IMR-90 (cell line): ENCODE measurements at regions not wholly inside any gene's neighbourhood (a gene's known extent, or its start where the extent isn't known, plus 50 kb on each side); places are given as distances from the start of the nearest gene placed in this dataset.

Source experiments
- ATAC-seq: fragments of 200-7000 bp; cut with Tn5 transposase; 2 replicates; pipeline ENCODE4 v1.9.1; 2020; ENCODE audit warnings: low read depth, mild to moderate bottlenecking, moderate library complexity
- BruUV-seq: library from RNA; stranded (reverse); fragments of 400-500 nt; replicated peaks from 2 replicates; lab custom pipeline; 2021; lab: Mats Ljungman, UMichigan
- CTCF ChIA-PET: fragments of 300-600 bp; formaldehyde crosslinking; extraction: SDS; loops from one replicate; lab custom pipeline; 2021; ENCODE audit warnings: antibody characterized with exemption; lab: Yijun Ruan, JAX
- POLR2A ChIA-PET: fragments of 300-600 bp; sonication (Branson Sonifier 250); formaldehyde crosslinking; loops from one replicate; lab custom pipeline; 2022; ENCODE audit warnings: antibody characterized with exemption; ENCODE audit not compliant: unreplicated experiment; lab: Charles Lee
- DNase-seq: peaks from one replicate; pipeline ENCODE4 v3.0.0; 2013
- H2AFZ ChIP-seq: replicated peaks from 2 replicates; pipeline ENCODE3; 2013; ENCODE audit warnings: low read length, mild to moderate bottlenecking; ENCODE audit not compliant: poor library complexity
- H2AK5ac ChIP-seq: 2 replicates; pipeline ENCODE4 v1.6.1; 2013; ENCODE audit warnings: low read depth, low read length, inconsistent platforms
- H2AK9ac ChIP-seq: replicated peaks from 2 replicates; pipeline ENCODE3; 2013; ENCODE audit warnings: mild to moderate bottlenecking, low read depth, low read length, moderate library complexity; ENCODE audit not compliant: poor library complexity
- H2BK120ac ChIP-seq: 2 replicates; pipeline ENCODE4 v1.6.1; 2013; ENCODE audit warnings: low read depth, low read length, inconsistent platforms
- H2BK15ac ChIP-seq: 3 replicates; pipeline ENCODE4 v1.6.1; 2013; ENCODE audit warnings: low read depth, low read length, inconsistent platforms
- H2BK20ac ChIP-seq: 2 replicates; pipeline ENCODE4 v1.6.1; 2013; ENCODE audit warnings: low read depth, mild to moderate bottlenecking, inconsistent platforms, low read length, moderate library complexity
- H2BK5ac ChIP-seq: 2 replicates; pipeline ENCODE4 v1.6.1; 2013; ENCODE audit warnings: mild to moderate bottlenecking, low read depth, low read length, inconsistent platforms; ENCODE audit not compliant: poor library complexity, severe bottlenecking
- H3K14ac ChIP-seq: replicated peaks from 2 replicates; pipeline ENCODE4 v1.6.1; 2013; ENCODE audit warnings: low read depth, low read length, inconsistent platforms
- H3K18ac ChIP-seq: 2 replicates; pipeline ENCODE4 v1.6.1; 2013; ENCODE audit warnings: low read depth, low read length, control low read depth
- H3K23ac ChIP-seq: 2 replicates; pipeline ENCODE4 v1.6.1; 2013; ENCODE audit warnings: low read depth, low read length, inconsistent platforms
- H3K27ac ChIP-seq: 2 replicates; pipeline ENCODE4 v1.5.1; 2013; ENCODE audit warnings: mild to moderate bottlenecking, control low read depth, low read length; ENCODE audit not compliant: insufficient read depth
- H3K27me3 ChIP-seq: 2 replicates; pipeline ENCODE4 v1.6.1; 2013; ENCODE audit warnings: low read length; ENCODE audit not compliant: control insufficient read depth, insufficient read depth
- H3K36me3 ChIP-seq: 2 replicates; pipeline ENCODE4 v1.6.1; 2013; ENCODE audit warnings: low read length, mixed read lengths; ENCODE audit not compliant: control insufficient read depth, insufficient read depth
- H3K4ac ChIP-seq: 2 replicates; pipeline ENCODE4 v1.6.1; 2013; ENCODE audit warnings: low read depth, low read length, inconsistent platforms
- H3K4me1 ChIP-seq: 2 replicates; pipeline ENCODE4 v1.6.1; 2013; ENCODE audit warnings: low read length, mixed read lengths; ENCODE audit not compliant: control insufficient read depth, insufficient read depth
- H3K4me2 ChIP-seq: 2 replicates; pipeline ENCODE4 v1.6.1; 2013; ENCODE audit warnings: low read depth, mild to moderate bottlenecking, control low read depth, low read length, moderate library complexity
- H3K4me3 ChIP-seq: 2 replicates; pipeline ENCODE4 v1.5.1; 2013; ENCODE audit warnings: low read depth, mild to moderate bottlenecking, control low read depth, low read length, moderate library complexity; ENCODE audit not compliant: insufficient read depth
- H3K56ac ChIP-seq: 2 replicates; pipeline ENCODE4 v1.6.1; 2013; ENCODE audit warnings: low read length, inconsistent platforms; ENCODE audit not compliant: insufficient read depth; ENCODE audit errors: extremely low read depth
- H3K79me1 ChIP-seq, 2 experiments: 2 replicates each; pipeline ENCODE4 v1.6.1; 2013; ENCODE audit warnings: low read length in 2 of 2, inconsistent platforms in 1 of 2, low read depth in 1 of 2
- H3K9ac ChIP-seq: 2 replicates; pipeline ENCODE4 v1.6.1; 2013; ENCODE audit warnings: low read depth, low read length, control low read depth
- H3K9me1 ChIP-seq: 2 replicates; pipeline ENCODE4 v1.6.1; 2013; ENCODE audit warnings: low read length, inconsistent platforms; ENCODE audit not compliant: insufficient read depth
- H3K9me3 ChIP-seq: 2 replicates; pipeline ENCODE4 v1.6.1; 2013; ENCODE audit warnings: low read length; ENCODE audit not compliant: control insufficient read depth, insufficient read depth
- H4K20me1 ChIP-seq: 2 replicates; pipeline ENCODE4 v1.6.1; 2013; ENCODE audit warnings: low read length, inconsistent platforms; ENCODE audit not compliant: insufficient read depth
- H4K5ac ChIP-seq: 2 replicates; pipeline ENCODE4 v1.6.1; 2013; ENCODE audit warnings: mild to moderate bottlenecking, low read depth, low read length, control low read depth
- H4K8ac ChIP-seq, 2 experiments: 2 replicates each; pipeline ENCODE4 v1.6.1; 2013; ENCODE audit warnings: low read depth in 2 of 2, low read length in 2 of 2, control low read depth in 1 of 2, inconsistent platforms in 1 of 2
- H4K91ac ChIP-seq: 2 replicates; pipeline ENCODE4 v1.6.1; 2013; ENCODE audit warnings: low read depth, low read length, inconsistent platforms; ENCODE audit not compliant: insufficient read depth
- BHLHE40 ChIP-seq: fragments of 150-350 bp; IDR thresholded peaks from 2 replicates; pipeline ENCODE4 v1.6.1; 2016; ENCODE audit warnings: mild to moderate bottlenecking, low read depth, low read length
- CEBPB ChIP-seq: IDR thresholded peaks from 2 replicates; pipeline ENCODE4 v1.6.1; 2012; ENCODE audit warnings: low read depth, low read length, improper control_type of control experiment
- FOS ChIP-seq: fragments of 150-350 bp; IDR thresholded peaks from 2 replicates; pipeline ENCODE4 v1.6.1; 2016; ENCODE audit warnings: low read depth, low read length
- MAFK ChIP-seq: IDR thresholded peaks from 2 replicates; pipeline ENCODE4 v1.6.1; 2012; ENCODE audit warnings: low read depth, low read length, improper control_type of control experiment
- MAZ ChIP-seq: IDR thresholded peaks from 2 replicates; pipeline ENCODE4 v1.6.1; 2012; ENCODE audit warnings: low read depth, mild to moderate bottlenecking, low read length, improper control_type of control experiment, moderate library complexity, borderline replicate concordance
- MXI1 ChIP-seq: IDR thresholded peaks from 2 replicates; pipeline ENCODE4 v1.6.1; 2012; ENCODE audit warnings: low read depth, mild to moderate bottlenecking, low read length, moderate library complexity, borderline replicate concordance
- POLR2A ChIP-seq: IDR thresholded peaks from 2 replicates; pipeline ENCODE4 v1.6.1; 2012; ENCODE audit warnings: mild to moderate bottlenecking, low read depth, low read length
- RAD21 ChIP-seq: IDR thresholded peaks from 2 replicates; pipeline ENCODE4 v1.6.1; 2012; ENCODE audit warnings: low read length, improper control_type of control experiment
- RCOR1 ChIP-seq: IDR thresholded peaks from 2 replicates; pipeline ENCODE4 v1.6.1; 2012; ENCODE audit warnings: mild to moderate bottlenecking, low read length, improper control_type of control experiment; ENCODE audit not compliant: insufficient replicate concordance
- RFX5 ChIP-seq: IDR thresholded peaks from 2 replicates; pipeline ENCODE4 v1.8.0; 2012; ENCODE audit warnings: low read depth, mild to moderate bottlenecking, low read length, moderate library complexity
- WGBS, 2 experiments: methylation state at CpG; one replicate each; pipeline versions ENCODE4 v1.1.5 to v1.1.7; 2013; ENCODE audit warnings: missing lambda C conversion rate in 2 of 2; ENCODE audit not compliant: insufficient read length in 1 of 2; ENCODE audit errors: extremely low coverage in 2 of 2; 5-methylcytosine and 5-hydroxymethylcytosine counted together
- dilution Hi-C: fragments of 300-500 bp; cut with HindIII; formaldehyde crosslinking; loops from one replicate; pipeline ENCODE4 v1.14.3; 2018; ENCODE audit warnings: low sequenced_read_pairs; ENCODE audit not compliant: unreplicated experiment
- in situ Hi-C: fragments of 300-500 bp; cut with MboI; formaldehyde crosslinking; loops from 3 replicates; pipeline ENCODE4 v1.14.3; 2019; ENCODE audit warnings: low sequenced_read_pairs, inconsistent platforms, mixed read lengths
- intact Hi-C: fragments of 100-400 bp; cut with micrococcal nuclease; formaldehyde crosslinking; loops from 2 replicates; pipeline ENCODE4 v1.10.0; 2022
- TF ChIP-seq, protein P1 (sequence below): fragments of 150-350 bp; IDR thresholded peaks from 2 replicates; pipeline ENCODE4 v1.6.1; 2016; ENCODE audit warnings: low read depth, mild to moderate bottlenecking, low read length, moderate library complexity, borderline replicate concordance

- Histone ChIP-seq H3K4me3 (no peak overlapping the region), H2BK15ac (no peak overlapping the region), H3K79me1 (no peaks in the 10 kb centered on the region), H4K5ac (no peak overlapping the region), H3K9me3 (peaks cover 3% of the 10 kb centered on the region; the same call in 1 of the 2 replicates), H2BK20ac (no peak overlapping the region), H3K9me1 (no peaks in the 10 kb centered on the region), H3K14ac (no peak overlapping the region), H3K18ac (no peak overlapping the region), H3K4me2 (no peak overlapping the region), H2AFZ (no peak overlapping the region), H2AK5ac (no peak overlapping the region), H3K56ac (no peak overlapping the region), H3K4me1 (no peaks in the 10 kb centered on the region), H4K91ac (no peak overlapping the region), H2BK5ac (no peak overlapping the region), H3K4ac (no peak overlapping the region), H3K36me3 (no peaks in the 10 kb centered on the region), H2AK9ac (no peak overlapping the region), H2BK120ac (no peak overlapping the region), H3K27ac (no peak overlapping the region), H4K20me1 (no peaks in the 10 kb centered on the region), H3K9ac (no peak overlapping the region), H4K8ac (no peak overlapping the region), H3K23ac (no peak overlapping the region), H3K27me3 (no peaks in the 10 kb centered on the region)
- ChIA-PET POLR2A (no interaction called here), CTCF (no interaction called here)
- dilution Hi-C loops (no loop called here), in situ Hi-C loops (no loop called here), intact Hi-C loops (no loop called here)
- DNase-seq (no peak), ATAC-seq (no peak)
- no CpG with 5 or more reads among the region's 2 CpGs for WGBS, 2 experiments
- BruUV-seq: no TSS peak
- TF ChIP-seq RAD21: no peak
- no peak for TF ChIP-seq RCOR1
- TF ChIP-seq FOS: no peak
- TF ChIP-seq RFX5: no peak
- TF ChIP-seq CEBPB: no peak
- no peak for TF ChIP-seq MAZ
- TF ChIP-seq BHLHE40: no peak
- no peak for TF ChIP-seq MXI1
- no peak for TF ChIP-seq POLR2A
- no peak for TF ChIP-seq MAFK
- TF ChIP-seq, protein P1, sequence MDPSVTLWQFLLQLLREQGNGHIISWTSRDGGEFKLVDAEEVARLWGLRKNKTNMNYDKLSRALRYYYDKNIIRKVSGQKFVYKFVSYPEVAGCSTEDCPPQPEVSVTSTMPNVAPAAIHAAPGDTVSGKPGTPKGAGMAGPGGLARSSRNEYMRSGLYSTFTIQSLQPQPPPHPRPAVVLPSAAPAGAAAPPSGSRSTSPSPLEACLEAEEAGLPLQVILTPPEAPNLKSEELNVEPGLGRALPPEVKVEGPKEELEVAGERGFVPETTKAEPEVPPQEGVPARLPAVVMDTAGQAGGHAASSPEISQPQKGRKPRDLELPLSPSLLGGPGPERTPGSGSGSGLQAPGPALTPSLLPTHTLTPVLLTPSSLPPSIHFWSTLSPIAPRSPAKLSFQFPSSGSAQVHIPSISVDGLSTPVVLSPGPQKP: no peak
Observed at GRCh38 chr14:81767266-81767995, 233.8 kb upstream of the SEL1L start.
